ENCODE measurements at regions not wholly inside any gene's neighbourhood (a gene's known extent, or its start where the extent isn't known, plus 50 kb on each side); places are given as distances from the start of the nearest gene placed in this dataset.

DNA sequence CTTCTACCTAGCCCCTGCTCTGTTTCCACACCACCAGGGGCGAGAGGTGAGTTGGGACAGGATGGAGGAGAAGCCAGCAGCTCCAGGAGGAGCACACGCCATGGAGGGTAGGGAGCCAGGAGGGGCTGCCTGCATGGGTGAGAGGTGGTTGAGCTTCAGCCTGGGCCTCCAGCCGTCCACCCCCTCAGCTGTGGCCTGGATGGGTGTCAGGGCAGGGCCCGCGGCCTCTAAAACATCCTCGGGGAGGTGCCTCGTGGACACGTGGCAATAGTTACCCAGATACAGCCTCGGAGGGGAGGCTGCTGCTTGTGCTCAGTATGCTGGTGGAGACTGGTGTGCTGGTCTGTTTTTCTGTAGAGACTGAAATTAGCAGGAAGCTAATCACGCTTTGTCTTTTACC lies 104.7 kb upstream of the GSE1 start:
- H3K27me3 ChIP-seq (ENCODE audit: control insufficient read depth, insufficient read depth, low read length), result no peaks in the 10 kb centered on the region
- no peaks in the 10 kb centered on the region for H3K36me3 ChIP-seq (ENCODE audit: control insufficient read depth, insufficient read depth, low read length)
- H3K9me3 ChIP-seq (ENCODE audit: control insufficient read depth, insufficient read depth, low read length), result no peaks in the 10 kb centered on the region
- no CpG with 5 or more reads among the region's 10 CpGs for WGBS (ENCODE audit: insufficient coverage, insufficient read length)
- H3K27ac ChIP-seq (ENCODE audit: low read length), result no peak overlapping the region
- H3K4me1 ChIP-seq (ENCODE audit: control insufficient read depth, insufficient read depth, low read length), result peaks cover 4% of the 10 kb centered on the region; the same call in 1 of the 2 replicates
- H3K4me3 ChIP-seq (ENCODE audit: low read length), result no peak overlapping the region
- no peak for DNase-seq (ENCODE audit: low read depth, low spot score)

- no peaks in the 10 kb centered on the region for H3K36me3 ChIP-seq (ENCODE audit: control insufficient read depth, insufficient read depth, low read length)
- no peak for DNase-seq (ENCODE audit: low read depth, low spot score)
- WGBS (ENCODE audit: insufficient coverage, insufficient read length), result no CpG with 5 or more reads among the region's 15 CpGs
- no peak overlapping the region for H3K27ac ChIP-seq (ENCODE audit: low read length)
- no peak overlapping the region for H3K4me3 ChIP-seq (ENCODE audit: low read length)
- no peaks in the 10 kb centered on the region for H3K9me3 ChIP-seq (ENCODE audit: control insufficient read depth, insufficient read depth, low read length)
- H3K4me1 ChIP-seq (ENCODE audit: control insufficient read depth, insufficient read depth, low read length), result peaks cover 4% of the 10 kb centered on the region; the same call in 1 of the 2 replicates
- no peaks in the 10 kb centered on the region for H3K27me3 ChIP-seq (ENCODE audit: control insufficient read depth, insufficient read depth, low read length)
These were observed 104.1 kb upstream of the GSE1 start for GRCh38 chr16:85508993-85509392.

- no peaks in the 10 kb centered on the region for H3K36me3 ChIP-seq (ENCODE audit: control insufficient read depth, insufficient read depth, low read length)
- H3K4me1 ChIP-seq (ENCODE audit: control insufficient read depth, insufficient read depth, low read length), result peaks cover 8% of the 10 kb centered on the region
- no CpG with 5 or more reads among the region's 21 CpGs for WGBS (ENCODE audit: insufficient coverage, insufficient read length)
- no peaks in the 10 kb centered on the region for H3K27me3 ChIP-seq (ENCODE audit: control insufficient read depth, insufficient read depth, low read length)
- H3K4me3 ChIP-seq (ENCODE audit: low read length), result no peak overlapping the region
- H3K27ac ChIP-seq (ENCODE audit: low read length), result no peak overlapping the region
- no peak for DNase-seq (ENCODE audit: low read depth, low spot score)
- H3K9me3 ChIP-seq (ENCODE audit: control insufficient read depth, insufficient read depth, low read length), result no peaks in the 10 kb centered on the region
These were observed 103.0 kb upstream of the GSE1 start for GRCh38 chr16:85510041-85510659.

- H3K4me3 ChIP-seq (ENCODE audit: low read length), result no peak overlapping the region
- H3K27me3 ChIP-seq (ENCODE audit: control insufficient read depth, insufficient read depth, low read length), result no peaks in the 10 kb centered on the region
- H3K4me1 ChIP-seq (ENCODE audit: control insufficient read depth, insufficient read depth, low read length), result peaks cover 4% of the 10 kb centered on the region
- no peaks in the 10 kb centered on the region for H3K36me3 ChIP-seq (ENCODE audit: control insufficient read depth, insufficient read depth, low read length)
- no CpG with 5 or more reads among the region's 24 CpGs for WGBS (ENCODE audit: insufficient coverage, insufficient read length)
- DNase-seq (ENCODE audit: low read depth, low spot score), result no peak
- H3K9me3 ChIP-seq (ENCODE audit: control insufficient read depth, insufficient read depth, low read length), result no peaks in the 10 kb centered on the region
- no peak overlapping the region for H3K27ac ChIP-seq (ENCODE audit: low read length)
These were observed 100.9 kb upstream of the GSE1 start for GRCh38 chr16:85511938-85512807.

GRCh38 chr16:85512808-85513115 lies 100.4 kb upstream of the GSE1 start:
- DNase-seq (ENCODE audit: low read depth, low spot score), result no peak
- Histone ChIP-seq H3K4me3 (ENCODE audit: low read length) (no peak overlapping the region), H3K36me3 (ENCODE audit: control insufficient read depth, insufficient read depth, low read length) (no peaks in the 10 kb centered on the region; the same call in 1 of the 2 replicates), H3K9me3 (ENCODE audit: control insufficient read depth, insufficient read depth, low read length) (no peaks in the 10 kb centered on the region), H3K4me1 (ENCODE audit: control insufficient read depth, insufficient read depth, low read length) (peaks cover 4% of the 10 kb centered on the region), H3K27ac (ENCODE audit: low read length) (no peak overlapping the region), H3K27me3 (ENCODE audit: control insufficient read depth, insufficient read depth, low read length) (no peaks in the 10 kb centered on the region)
- WGBS (ENCODE audit: insufficient coverage, insufficient read length), result no CpG with 5 or more reads among the region's 7 CpGs

- Histone ChIP-seq H3K27me3 (ENCODE audit: control insufficient read depth, insufficient read depth, low read length) (no peaks in the 10 kb centered on the region), H3K4me3 (ENCODE audit: low read length) (no peak overlapping the region), H3K27ac (ENCODE audit: low read length) (no peak overlapping the region), H3K36me3 (ENCODE audit: control insufficient read depth, insufficient read depth, low read length) (no peaks in the 10 kb centered on the region; the same call in 1 of the 2 replicates), H3K9me3 (ENCODE audit: control insufficient read depth, insufficient read depth, low read length) (no peaks in the 10 kb centered on the region), H3K4me1 (ENCODE audit: control insufficient read depth, insufficient read depth, low read length) (peaks cover 4% of the 10 kb centered on the region)
- DNase-seq (ENCODE audit: low read depth, low spot score), result no peak
- WGBS (ENCODE audit: insufficient coverage, insufficient read length), result no CpG with 5 or more reads among the region's 9 CpGs
These were observed 99.9 kb upstream of the GSE1 start for GRCh38 chr16:85513180-85513579.

GRCh38 chr16:85513649-85514048 lies 99.5 kb upstream of the GSE1 start:
- Histone ChIP-seq H3K4me1 (ENCODE audit: control insufficient read depth, insufficient read depth, low read length) (peaks cover 4% of the 10 kb centered on the region), H3K9me3 (ENCODE audit: control insufficient read depth, insufficient read depth, low read length) (no peaks in the 10 kb centered on the region), H3K4me3 (ENCODE audit: low read length) (no peak overlapping the region), H3K27me3 (ENCODE audit: control insufficient read depth, insufficient read depth, low read length) (no peaks in the 10 kb centered on the region), H3K36me3 (ENCODE audit: control insufficient read depth, insufficient read depth, low read length) (no peaks in the 10 kb centered on the region; the same call in 1 of the 2 replicates), H3K27ac (ENCODE audit: low read length) (no peak overlapping the region)
- no peak for DNase-seq (ENCODE audit: low read depth, low spot score)
- WGBS (ENCODE audit: insufficient coverage, insufficient read length), result no CpG with 5 or more reads among the region's 10 CpGs

DNA sequence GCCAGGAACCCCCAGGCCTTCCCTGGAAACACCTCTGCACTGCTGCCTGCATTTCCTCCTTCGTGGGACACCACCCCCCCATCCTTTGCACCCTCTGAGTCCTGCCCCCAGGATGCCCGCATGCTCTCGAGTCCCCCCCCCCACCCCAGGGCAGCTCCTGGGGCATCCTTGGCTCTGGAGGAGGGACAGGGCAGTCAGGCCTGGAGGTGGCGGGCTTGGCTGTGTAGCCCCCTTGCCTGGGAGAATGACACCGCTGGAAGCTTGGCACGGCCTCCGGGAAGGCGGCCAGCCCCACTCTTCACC lies 98.9 kb upstream of the GSE1 start:
- H3K27ac ChIP-seq (ENCODE audit: low read length), result no peak overlapping the region
- H3K4me1 ChIP-seq (ENCODE audit: control insufficient read depth, insufficient read depth, low read length), result peaks cover 4% of the 10 kb centered on the region
- H3K4me3 ChIP-seq (ENCODE audit: low read length), result no peak overlapping the region
- WGBS (ENCODE audit: insufficient coverage, insufficient read length), result no CpG with 5 or more reads among the region's 8 CpGs
- no peaks in the 10 kb centered on the region for H3K9me3 ChIP-seq (ENCODE audit: control insufficient read depth, insufficient read depth, low read length)
- no peak for DNase-seq (ENCODE audit: low read depth, low spot score)
- H3K27me3 ChIP-seq (ENCODE audit: control insufficient read depth, insufficient read depth, low read length), result no peaks in the 10 kb centered on the region
- no peaks in the 10 kb centered on the region; the same call in 1 of the 2 replicates for H3K36me3 ChIP-seq (ENCODE audit: control insufficient read depth, insufficient read depth, low read length)

GRCh38 chr16:85514598-85515318 lies 98.4 kb upstream of the GSE1 start:
- Histone ChIP-seq H3K27me3 (ENCODE audit: control insufficient read depth, insufficient read depth, low read length) (no peaks in the 10 kb centered on the region), H3K36me3 (ENCODE audit: control insufficient read depth, insufficient read depth, low read length) (no peaks in the 10 kb centered on the region; the same call in 1 of the 2 replicates), H3K9me3 (ENCODE audit: control insufficient read depth, insufficient read depth, low read length) (no peaks in the 10 kb centered on the region), H3K4me1 (ENCODE audit: control insufficient read depth, insufficient read depth, low read length) (peaks cover 4% of the 10 kb centered on the region), H3K27ac (ENCODE audit: low read length) (no peak overlapping the region), H3K4me3 (ENCODE audit: low read length) (no peak overlapping the region; the same call in 1 of the 2 replicates)
- no CpG with 5 or more reads among the region's 18 CpGs for WGBS (ENCODE audit: insufficient coverage, insufficient read length)
- no peak for DNase-seq (ENCODE audit: low read depth, low spot score)

DNA sequence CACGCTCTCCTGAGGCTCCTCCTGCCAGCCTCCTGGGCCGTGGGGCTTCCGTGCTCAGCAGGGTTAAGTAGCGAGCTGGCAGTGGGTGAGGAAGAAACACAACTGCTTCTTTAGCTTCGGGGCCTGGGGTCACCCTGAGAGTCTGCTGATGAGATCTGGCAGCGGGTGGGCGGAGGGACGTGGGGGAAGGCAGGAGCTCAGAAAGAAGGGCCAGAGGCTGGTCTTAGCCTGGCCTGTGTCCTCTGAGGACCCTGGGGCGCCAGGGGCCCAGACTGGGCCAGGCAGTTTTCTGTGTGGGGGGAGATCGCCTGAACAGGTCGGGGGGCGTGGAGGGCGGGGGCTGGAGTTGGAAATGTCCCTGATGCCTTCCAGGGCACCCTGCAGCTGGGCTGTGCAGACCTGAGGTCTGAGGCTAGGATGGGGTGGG lies 97.8 kb upstream of the GSE1 start:
- Histone ChIP-seq H3K27ac (ENCODE audit: low read length) (no peak overlapping the region), H3K36me3 (ENCODE audit: control insufficient read depth, insufficient read depth, low read length) (no peaks in the 10 kb centered on the region; the same call in 1 of the 2 replicates), H3K4me1 (ENCODE audit: control insufficient read depth, insufficient read depth, low read length) (peaks cover 4% of the 10 kb centered on the region), H3K27me3 (ENCODE audit: control insufficient read depth, insufficient read depth, low read length) (no peaks in the 10 kb centered on the region), H3K9me3 (ENCODE audit: control insufficient read depth, insufficient read depth, low read length) (no peaks in the 10 kb centered on the region), H3K4me3 (ENCODE audit: low read length) (no peak overlapping the region; the same call in 1 of the 2 replicates)
- DNase-seq (ENCODE audit: low read depth, low spot score), result no peak
- no CpG with 5 or more reads among the region's 13 CpGs for WGBS (ENCODE audit: insufficient coverage, insufficient read length)

Measured in iPS DF 6.9 (cell line).